ENCODE measurements at regions not wholly inside any gene's neighbourhood (a gene's known extent, or its start where the extent isn't known, plus 50 kb on each side); places are given as distances from the start of the nearest gene placed in this dataset.
"Not testable (repeated sequence)": the region's sequence is repeated elsewhere in the genome, so short reads cannot be mapped to it uniquely, and the experiment has no call there.

- DNase-seq (ENCODE audit: extremely low read depth in 1 of 2, low read depth in 1 of 2) = no peak
Measured at GRCh38 chr10:9825491-9826018, 1192.1 kb upstream of the CELF2 start.

- no peak for DNase-seq (ENCODE audit: extremely low read depth in 1 of 2, low read depth in 1 of 2)
Measured at GRCh38 chr10:9828110-9828509, 1189.6 kb upstream of the CELF2 start.

GRCh38 chr10:9833942-9834341 is 1183.7 kb upstream of the CELF2 start:
- DNase-seq (ENCODE audit: extremely low read depth in 1 of 2, low read depth in 1 of 2) = no peak

- no peak for DNase-seq (ENCODE audit: extremely low read depth in 1 of 2, low read depth in 1 of 2)
Measured at GRCh38 chr10:9834434-9834833, 1183.2 kb upstream of the CELF2 start.

GRCh38 chr10:9845075-9845474 is 1172.6 kb upstream of the CELF2 start:
- no peak for DNase-seq (ENCODE audit: extremely low read depth in 1 of 2, low read depth in 1 of 2)

GRCh38 chr10:9848278-9848677 is 1169.4 kb upstream of the CELF2 start:
- DNase-seq (ENCODE audit: extremely low read depth in 1 of 2, low read depth in 1 of 2) = no peak

GRCh38 chr10:9848981-9849380 is 1168.7 kb upstream of the CELF2 start:
- no peak for DNase-seq (ENCODE audit: extremely low read depth in 1 of 2, low read depth in 1 of 2)

- DNase-seq (ENCODE audit: extremely low read depth in 1 of 2, low read depth in 1 of 2) = no peak
Measured at GRCh38 chr10:9850415-9850814, 1167.3 kb upstream of the CELF2 start.

- no peak for DNase-seq (ENCODE audit: extremely low read depth in 1 of 2, low read depth in 1 of 2)
Measured at GRCh38 chr10:9851808-9852207, 1165.9 kb upstream of the CELF2 start.

- no peak for DNase-seq (ENCODE audit: extremely low read depth in 1 of 2, low read depth in 1 of 2)
Measured at GRCh38 chr10:9853405-9854355, 1164.0 kb upstream of the CELF2 start.

GRCh38 chr10:9855451-9855850 is 1162.2 kb upstream of the CELF2 start:
- DNase-seq (ENCODE audit: extremely low read depth in 1 of 2, low read depth in 1 of 2) = not testable (repeated sequence)

GRCh38 chr10:9858816-9859215 is 1158.9 kb upstream of the CELF2 start:
- DNase-seq (ENCODE audit: extremely low read depth in 1 of 2, low read depth in 1 of 2) = no peak

GRCh38 chr10:9860045-9860444 is 1157.6 kb upstream of the CELF2 start:
- DNase-seq (ENCODE audit: extremely low read depth in 1 of 2, low read depth in 1 of 2) = no peak

GRCh38 chr10:9863559-9864121 is 1154.0 kb upstream of the CELF2 start:
- DNase-seq (ENCODE audit: extremely low read depth in 1 of 2, low read depth in 1 of 2) = no peak

GRCh38 chr10:9868499-9868898 is 1149.2 kb upstream of the CELF2 start:
- no peak for DNase-seq (ENCODE audit: extremely low read depth in 1 of 2, low read depth in 1 of 2)

- DNase-seq (ENCODE audit: extremely low read depth in 1 of 2, low read depth in 1 of 2) = no peak
Measured at GRCh38 chr10:9869205-9869604, 1148.5 kb upstream of the CELF2 start.

GRCh38 chr10:9869606-9870176 is 1148.0 kb upstream of the CELF2 start:
- no peak for DNase-seq (ENCODE audit: extremely low read depth in 1 of 2, low read depth in 1 of 2)

- DNase-seq (ENCODE audit: extremely low read depth in 1 of 2, low read depth in 1 of 2) = no peak
Measured at GRCh38 chr10:9875353-9875752, 1142.3 kb upstream of the CELF2 start.

GRCh38 chr10:9877978-9878377 is 1139.7 kb upstream of the CELF2 start:
- no peak for DNase-seq (ENCODE audit: extremely low read depth in 1 of 2, low read depth in 1 of 2)

GRCh38 chr10:9878383-9878782 is 1139.3 kb upstream of the CELF2 start:
- no peak for DNase-seq (ENCODE audit: extremely low read depth in 1 of 2, low read depth in 1 of 2)

- DNase-seq (ENCODE audit: extremely low read depth in 1 of 2, low read depth in 1 of 2) = no peak
Measured at GRCh38 chr10:9885761-9886160, 1131.9 kb upstream of the CELF2 start.

- DNase-seq (ENCODE audit: extremely low read depth in 1 of 2, low read depth in 1 of 2) = no peak
Measured at GRCh38 chr10:9886772-9887171, 1130.9 kb upstream of the CELF2 start.
